Endothelial cell of umbilical vein (primary cell): ENCODE measurements at regions not wholly inside any gene's neighbourhood (a gene's known extent, or its start where the extent isn't known, plus 50 kb on each side); places are given as distances from the start of the nearest gene placed in this dataset.

ENCODE experiments used
- EZH2 ChIP-seq: IDR thresholded peaks from 2 replicates; pipeline ENCODE4 v1.6.1; 2012; ENCODE audit warnings: borderline replicate concordance, low read depth, mild to moderate bottlenecking, moderate library complexity, low read length, inconsistent platforms; ENCODE audit not compliant: severe bottlenecking
- FOS ChIP-seq: IDR thresholded peaks from 2 replicates; pipeline ENCODE4 v1.6.1; 2011; ENCODE audit warnings: mild to moderate bottlenecking, low read length, moderate library complexity, borderline replicate concordance; ENCODE audit not compliant: insufficient read depth
- GATA2 ChIP-seq: IDR thresholded peaks from 2 replicates; pipeline ENCODE4 v1.7.0; 2011; ENCODE audit warnings: low read depth, mild to moderate bottlenecking, moderate library complexity, mixed read lengths, low read length; ENCODE audit not compliant: insufficient read length, insufficient read depth
- MAX ChIP-seq: IDR thresholded peaks from 2 replicates; pipeline ENCODE4 v1.6.1; 2011; ENCODE audit not compliant: insufficient read depth, insufficient read length
- MYC ChIP-seq: IDR thresholded peaks from one replicate; pipeline ENCODE4 v1.6.1; 2011; ENCODE audit warnings: mild to moderate bottlenecking, low read depth, low read length
- POLR2A ChIP-seq: IDR thresholded peaks from 2 replicates; pipeline ENCODE4 v1.6.1; 2012; ENCODE audit warnings: low read depth, mild to moderate bottlenecking, control low read depth, low read length
- POLR2AphosphoS5 ChIP-seq: IDR thresholded peaks from 2 replicates; pipeline ENCODE4 v1.6.1; 2012; ENCODE audit warnings: low read depth, mild to moderate bottlenecking, control low read depth, low read length, moderate library complexity; ENCODE audit not compliant: insufficient read depth
- TF ChIP-seq, protein P1 (sequence below), 2 donors: IDR thresholded peaks; 1 replicate in 1 of 2; 2 replicates in 1 of 2; pipeline ENCODE4 v1.5.1; 2011; ENCODE audit warnings: low read length in 2 of 2, mild to moderate bottlenecking in 2 of 2, moderate library complexity in 2 of 2, control low read depth in 1 of 2, inconsistent platforms in 1 of 2, low read depth in 1 of 2; ENCODE audit not compliant: insufficient read depth in 1 of 2; ENCODE audit errors: extremely low read depth in 1 of 2

- TF ChIP-seq, protein P1, sequence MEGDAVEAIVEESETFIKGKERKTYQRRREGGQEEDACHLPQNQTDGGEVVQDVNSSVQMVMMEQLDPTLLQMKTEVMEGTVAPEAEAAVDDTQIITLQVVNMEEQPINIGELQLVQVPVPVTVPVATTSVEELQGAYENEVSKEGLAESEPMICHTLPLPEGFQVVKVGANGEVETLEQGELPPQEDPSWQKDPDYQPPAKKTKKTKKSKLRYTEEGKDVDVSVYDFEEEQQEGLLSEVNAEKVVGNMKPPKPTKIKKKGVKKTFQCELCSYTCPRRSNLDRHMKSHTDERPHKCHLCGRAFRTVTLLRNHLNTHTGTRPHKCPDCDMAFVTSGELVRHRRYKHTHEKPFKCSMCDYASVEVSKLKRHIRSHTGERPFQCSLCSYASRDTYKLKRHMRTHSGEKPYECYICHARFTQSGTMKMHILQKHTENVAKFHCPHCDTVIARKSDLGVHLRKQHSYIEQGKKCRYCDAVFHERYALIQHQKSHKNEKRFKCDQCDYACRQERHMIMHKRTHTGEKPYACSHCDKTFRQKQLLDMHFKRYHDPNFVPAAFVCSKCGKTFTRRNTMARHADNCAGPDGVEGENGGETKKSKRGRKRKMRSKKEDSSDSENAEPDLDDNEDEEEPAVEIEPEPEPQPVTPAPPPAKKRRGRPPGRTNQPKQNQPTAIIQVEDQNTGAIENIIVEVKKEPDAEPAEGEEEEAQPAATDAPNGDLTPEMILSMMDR (IDR thresholded peaks at IDR 0.05; ENCODE audit: extremely low read depth in 1 of 2, insufficient read depth in 1 of 2, low read depth in 1 of 2, low read length in 2 of 2), result no peak
- no peak for TF ChIP-seq EZH2
- TF ChIP-seq POLR2A, result no peak
- no peak for TF ChIP-seq FOS
- no peak for TF ChIP-seq MYC
- no peak for TF ChIP-seq POLR2AphosphoS5
- no peak for TF ChIP-seq GATA2
- TF ChIP-seq MAX, result no peak
Observed at GRCh38 chr13:75071796-75072195, 410.2 kb downstream of the TBC1D4 start.
